OCI-LY1 (cell line): ENCODE measurements at regions not wholly inside any gene's neighbourhood (a gene's known extent, or its start where the extent isn't known, plus 50 kb on each side); places are given as distances from the start of the nearest gene placed in this dataset.

Source experiments
- CTCF ChIP-seq: fragments of 200-600 bp; sonication (generic), shearing (Covaris generic); IDR thresholded peaks from 2 replicates; pipeline ENCODE4 v1.5.1; 2017; ENCODE audit warnings: mild to moderate bottlenecking, antibody characterized with exemption, low read length, moderate library complexity, mixed read lengths
- EZH2 ChIP-seq: fragments of 200-600 bp; sonication (generic), shearing (Covaris generic); IDR thresholded peaks from 2 replicates; pipeline ENCODE4 v1.8.0; 2017; ENCODE audit warnings: borderline replicate concordance, mixed run types, mild to moderate bottlenecking, antibody characterized with exemption, low read length, moderate library complexity, mixed read lengths

GRCh38 chr6:120632975-120633374 is 701.3 kb downstream of the TBC1D32 start:
- no peak for TF ChIP-seq CTCF
- TF ChIP-seq EZH2, result no peak
